ENCODE measurements at regions not wholly inside any gene's neighbourhood (a gene's known extent, or its start where the extent isn't known, plus 50 kb on each side); places are given as distances from the start of the nearest gene placed in this dataset.
A peak's percentile ranks its signal among the peaks of the same experiment; 100 is the strongest.

DNA sequence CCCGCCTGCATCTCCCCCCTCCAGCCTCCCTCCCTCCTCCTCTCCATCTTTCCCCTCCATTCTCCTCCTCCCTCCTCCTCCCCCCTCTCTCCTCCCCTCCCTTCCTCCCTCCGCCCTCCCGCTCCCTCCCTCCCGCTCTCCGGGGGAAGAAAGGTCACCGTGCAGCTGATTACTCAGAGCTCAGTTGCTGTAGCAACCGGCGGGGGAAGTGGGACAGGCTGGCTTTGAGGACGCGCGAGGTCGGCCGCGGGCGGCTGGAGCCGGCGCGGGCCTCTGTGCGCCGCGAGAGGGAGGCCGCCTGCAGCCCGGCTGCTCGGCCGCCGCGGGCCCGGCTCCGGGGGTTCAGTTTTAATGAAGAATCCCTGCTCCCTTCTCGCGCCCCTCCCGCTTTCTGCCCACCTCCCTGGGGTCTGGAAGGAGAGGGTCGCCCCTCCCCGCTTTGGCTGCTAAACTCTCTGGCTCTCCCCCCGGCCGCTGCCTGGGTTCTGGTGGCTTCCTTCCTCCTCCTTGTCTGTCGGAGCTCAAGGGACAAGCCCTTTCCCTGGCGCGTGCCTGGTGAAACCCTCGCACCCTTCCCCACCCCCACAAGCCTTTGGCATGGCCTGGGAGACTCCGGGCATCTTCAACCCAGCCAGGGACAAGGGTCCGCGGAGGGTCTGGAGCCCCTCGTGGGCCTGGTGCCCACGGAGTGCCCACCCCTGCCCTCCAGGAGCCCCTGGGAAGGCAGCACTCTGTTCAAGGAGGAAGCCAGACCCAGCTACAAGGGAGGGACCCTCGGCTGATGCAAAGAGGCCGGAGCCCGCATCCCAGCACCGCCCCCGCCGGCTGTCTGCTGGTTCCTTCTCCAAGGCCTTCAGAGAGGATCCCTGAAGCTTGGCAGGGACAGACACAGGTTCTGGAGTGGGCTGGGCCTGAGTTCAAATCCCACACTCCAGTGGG lies 160.3 kb downstream of the C9orf50 start:
- H4K20me1 ChIP-seq (replicated peaks; ENCODE audit: control insufficient read depth, extremely low read depth, insufficient read depth, low read length) = no peaks in the 10 kb centered on the region
- TSS peak; percentile 85 for BruUV-seq (replicated peaks)
- ChIA-PET CTCF (interaction anchor here (0.6 to 3.7 kb wide), 23 partner anchors 9 to 329 kb away, joined by 3 to 28 read pairs (median 4); no protein-coding TSS in a partner anchor), POLR2A (interaction anchor here (0.7 to 1.3 kb wide), 4 partner anchors 22 to 283 kb away, joined by 3 to 10 read pairs (median 4); partner anchors contain the start of gene IER5L)
- H3K27ac ChIP-seq (ENCODE audit: insufficient read depth, low read depth, low read length) = peak overlapping the region; percentile 98
- peaks cover 11% of the 10 kb centered on the region for H3K4me1 ChIP-seq (ENCODE audit: control insufficient read depth, extremely low read depth, insufficient read depth, low read length)
- no peaks in the 10 kb centered on the region for H3K79me2 ChIP-seq (ENCODE audit: control insufficient read depth, insufficient read depth, low read length)
- H3K4me3 ChIP-seq (replicated peaks in 1 of 3; ENCODE audit: insufficient read depth in 1 of 3, low read depth in 1 of 3, low read length in 3 of 3) = peak overlapping the region in 2 of 3 experiments; percentile 16 to 18
- peak overlapping the region; percentile 75 for H3K9ac ChIP-seq (replicated peaks; ENCODE audit: extremely low read depth, insufficient read depth, low read length)
- H3K9me1 ChIP-seq (replicated peaks; ENCODE audit: control insufficient read depth, extremely low read depth, insufficient read depth, low read length) = no peaks in the 10 kb centered on the region
- peak overlapping the region; percentile 36 for H2AFZ ChIP-seq (ENCODE audit: low read depth, low read length)
- H3K4me2 ChIP-seq (ENCODE audit: insufficient read depth, low read length) = peak overlapping the region; percentile 27
- dilution Hi-C loops (cut with MboI; ENCODE audit: extremely low pct_ligation_motif_present, low sequenced_read_pairs) (no loop called here), intact Hi-C loops (cut with micrococcal nuclease) (loop anchor here (1.0 to 2.0 kb wide), 7 partner anchors 9 to 321 kb away; no protein-coding TSS in a partner anchor)
- TF ChIP-seq GATA2 (IDR thresholded peaks at IDR 0.05; ENCODE audit: insufficient read depth, insufficient read length, low read depth, low read length) (no peak), FOS (IDR thresholded peaks at IDR 0.05; ENCODE audit: borderline replicate concordance, insufficient read depth, low read length) (peak; percentile 53), POLR2AphosphoS5 (IDR thresholded peaks at IDR 0.05; ENCODE audit: insufficient read depth, low read depth, low read length) (peak; percentile 95), MAX (IDR thresholded peaks at IDR 0.05; ENCODE audit: insufficient read depth, insufficient read length) (no peak), EZH2 (IDR thresholded peaks at IDR 0.05; ENCODE audit: borderline replicate concordance, low read depth, low read length, severe bottlenecking) (no peak)
- no peaks in the 10 kb centered on the region for H3K27me3 ChIP-seq (ENCODE audit: control insufficient read depth in 2 of 2, insufficient read depth in 2 of 2, low read length in 2 of 2)
- H3K9me3 ChIP-seq (replicated peaks; ENCODE audit: control insufficient read depth, insufficient read depth, low read length) = no peaks in the 10 kb centered on the region
- DNase-seq (ENCODE audit: low read depth, low spot score) = peak; percentile 96
- FAIRE-seq = peak; percentile 95
- no peaks in the 10 kb centered on the region for H3K36me3 ChIP-seq (ENCODE audit: control insufficient read depth in 2 of 2, extremely low read depth in 1 of 2, insufficient read depth in 2 of 2, low read length in 2 of 2)

Measured in endothelial cell of umbilical vein (primary cell).